DMS53 treated with DMSO at 0.1 percent for 48 hours (cell line): ENCODE measurements at regions not wholly inside any gene's neighbourhood (a gene's known extent, or its start where the extent isn't known, plus 50 kb on each side); places are given as distances from the start of the nearest gene placed in this dataset.
"Not testable (repeated sequence)": the region's sequence is repeated elsewhere in the genome, so short reads cannot be mapped to it uniquely, and the experiment has no call there.

Source experiments
- DNase-seq: peaks from one replicate; lab custom pipeline; 2025; ENCODE audit not compliant: unreplicated experiment; lab: John Stamatoyannopoulos, UW

DNA sequence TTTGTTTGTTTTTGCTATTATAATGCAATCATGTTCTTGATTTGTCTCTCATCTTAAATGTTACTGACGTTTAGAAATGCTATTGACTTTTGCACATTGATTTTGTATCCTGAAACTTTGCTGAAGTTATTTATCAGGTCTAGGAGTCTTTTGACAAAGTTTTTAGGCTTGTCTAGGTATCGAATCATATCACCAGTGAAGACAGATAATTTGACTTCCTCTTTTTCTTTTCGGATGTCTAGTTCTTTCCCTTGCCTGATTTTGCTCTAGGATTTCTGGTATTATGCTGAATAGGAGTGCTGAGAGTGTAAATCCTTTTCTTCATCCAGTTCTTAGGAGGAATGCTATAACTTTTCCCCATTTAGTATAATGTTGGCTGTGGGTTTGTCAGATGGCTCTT is 719.7 kb upstream of the BCHE start:
- no peak for DNase-seq

DNA sequence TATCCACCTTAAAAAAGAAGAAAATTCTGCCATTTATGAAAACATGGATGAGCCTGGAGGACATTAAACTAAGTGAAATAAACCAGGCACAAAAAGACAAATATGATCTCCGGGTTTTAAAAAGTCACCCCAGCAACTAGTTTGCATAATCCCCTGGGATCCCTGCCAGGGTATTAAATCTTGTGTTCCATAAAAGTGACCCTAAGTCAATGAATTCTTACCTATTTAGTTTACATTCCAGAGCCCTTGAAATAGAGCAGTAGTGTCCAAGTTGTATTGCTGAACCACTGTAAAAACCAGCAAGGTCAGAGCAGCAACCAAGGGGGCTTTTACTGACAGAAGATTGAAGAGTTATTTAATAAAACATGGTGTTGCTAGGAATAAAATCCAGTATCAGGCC is 716.8 kb upstream of the BCHE start:
- no peak for DNase-seq

DNA sequence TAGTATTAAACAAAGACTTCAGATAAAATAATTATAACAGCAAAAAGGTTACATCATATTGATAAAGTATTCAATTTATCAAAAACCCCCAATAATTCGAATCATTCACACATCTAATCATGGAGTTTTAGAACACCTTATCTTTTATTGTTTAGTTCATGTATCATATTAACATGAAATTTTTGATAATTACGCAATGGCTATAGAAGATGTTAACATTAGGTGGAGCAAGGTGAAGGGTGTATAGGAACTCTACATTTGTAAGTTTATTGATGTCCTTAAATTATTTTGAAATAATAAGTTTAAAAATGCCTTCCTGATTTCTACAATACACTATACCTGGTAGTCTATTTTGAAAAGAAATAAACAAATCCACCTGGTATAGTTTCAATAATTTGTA is 696.5 kb upstream of the BCHE start:
- no peak for DNase-seq

DNA sequence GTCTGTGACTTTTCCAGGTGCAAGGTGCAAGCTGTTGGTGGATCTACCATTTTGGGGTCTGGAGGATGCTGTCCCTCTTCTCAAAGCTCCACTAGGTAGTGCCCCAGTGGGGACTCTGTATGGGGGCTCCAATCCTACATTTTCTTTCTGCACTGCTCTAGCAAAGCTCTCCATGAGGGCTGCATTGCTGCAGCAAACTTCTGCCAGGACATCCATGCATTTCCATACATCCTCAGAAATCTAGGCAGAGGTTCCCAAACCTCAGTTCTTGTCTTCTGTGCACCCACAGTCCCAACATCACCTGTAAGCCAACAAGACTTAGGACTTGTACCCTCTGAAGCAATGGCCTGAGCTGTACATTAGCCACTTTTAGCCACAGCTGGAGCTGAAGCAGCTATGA is 694.5 kb upstream of the BCHE start:
- no peak for DNase-seq

DNA sequence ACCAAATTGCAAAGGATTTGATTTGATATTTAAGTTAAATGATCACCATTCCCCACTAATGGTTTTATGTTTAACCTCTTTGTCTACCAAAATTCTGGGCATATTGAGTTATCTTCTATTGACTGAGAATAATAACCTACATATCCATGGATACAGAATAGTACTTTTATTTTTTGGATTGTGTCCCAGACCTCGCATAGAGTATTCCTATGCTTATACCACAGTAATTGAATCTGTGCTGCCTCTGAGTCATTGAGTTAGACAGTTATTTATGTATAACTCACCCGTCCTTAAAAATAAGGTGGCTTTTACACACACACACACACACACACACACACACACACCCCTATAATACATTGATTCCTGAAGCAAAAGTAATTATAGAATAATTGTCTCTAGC is 690.1 kb upstream of the BCHE start:
- no peak for DNase-seq

DNA sequence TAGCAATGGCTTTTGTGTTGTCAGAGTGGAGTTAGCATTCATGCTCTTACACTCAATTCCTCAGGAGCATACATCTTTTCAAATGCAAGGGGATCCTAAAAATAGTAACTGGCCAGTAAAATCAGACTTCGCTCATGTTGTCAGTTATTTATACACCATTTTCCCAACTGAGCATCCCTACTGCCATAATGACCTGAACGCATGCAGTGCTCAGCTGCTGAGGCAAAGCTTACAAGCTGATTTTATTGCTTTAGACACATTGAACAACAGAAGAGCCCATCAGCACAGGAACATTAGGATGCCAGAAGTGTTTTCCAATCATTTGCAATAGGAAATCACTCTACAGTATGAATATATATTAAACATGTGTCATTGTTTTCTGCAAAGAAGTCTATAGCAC is 689.7 kb upstream of the BCHE start:
- no peak for DNase-seq

DNA sequence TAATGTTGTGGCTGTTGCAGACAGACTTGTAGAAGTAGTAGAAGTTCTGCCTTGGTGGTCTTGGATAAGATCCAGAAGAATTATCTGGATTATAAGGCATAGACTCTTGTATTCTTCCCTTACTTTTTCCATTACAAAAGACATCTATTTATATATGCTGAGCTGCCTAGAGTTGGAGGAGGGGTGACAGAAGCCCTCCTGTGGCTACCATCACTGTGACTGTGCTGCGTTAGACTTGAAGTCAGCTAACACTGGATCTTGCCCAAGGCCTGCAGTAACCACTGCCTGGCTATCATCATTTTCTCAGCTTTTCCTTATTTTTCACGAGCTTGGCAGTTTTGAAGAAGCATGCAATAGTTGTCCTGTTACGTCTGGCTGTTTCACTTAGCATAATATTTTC is 684.8 kb upstream of the BCHE start:
- no peak for DNase-seq

DNA sequence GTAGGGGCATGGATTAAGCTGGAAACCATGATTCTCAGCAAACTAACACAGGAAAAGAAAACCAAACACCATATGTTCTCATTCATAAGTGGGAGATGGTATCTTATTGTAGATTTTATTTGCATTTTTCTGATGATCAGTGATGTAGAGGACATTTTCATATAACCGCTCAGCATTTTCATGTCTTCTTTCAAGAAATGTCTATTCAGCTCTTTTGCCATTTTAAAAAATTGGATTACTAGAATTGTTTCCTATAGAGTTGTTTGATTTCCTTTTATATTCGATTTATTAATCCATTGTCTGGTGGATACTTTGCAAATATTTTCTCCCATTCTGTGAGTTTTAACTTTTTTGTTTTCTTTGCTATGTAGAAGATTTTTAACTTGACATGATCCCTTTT is 682.2 kb upstream of the BCHE start:
- DNase-seq, result no peak

DNA sequence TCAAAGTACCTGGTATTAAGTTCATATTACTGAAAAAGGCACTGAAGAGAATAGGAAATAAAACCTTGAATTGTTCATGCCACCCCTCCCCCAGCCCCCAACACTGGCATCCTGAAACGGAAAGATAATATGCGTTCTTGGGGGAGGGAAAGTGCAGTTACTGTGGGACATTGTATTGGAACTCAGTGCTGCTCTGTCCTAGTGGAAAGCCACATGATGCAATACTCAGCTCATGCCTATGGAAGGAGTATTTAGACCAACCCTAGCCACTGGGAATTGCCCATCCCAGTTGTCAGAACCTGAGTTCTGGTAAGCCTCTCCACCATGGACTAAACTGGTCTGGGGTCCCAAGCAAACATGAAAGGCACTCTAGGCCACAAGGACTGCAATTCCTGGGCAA is 680.8 kb upstream of the BCHE start:
- no peak for DNase-seq

DNA sequence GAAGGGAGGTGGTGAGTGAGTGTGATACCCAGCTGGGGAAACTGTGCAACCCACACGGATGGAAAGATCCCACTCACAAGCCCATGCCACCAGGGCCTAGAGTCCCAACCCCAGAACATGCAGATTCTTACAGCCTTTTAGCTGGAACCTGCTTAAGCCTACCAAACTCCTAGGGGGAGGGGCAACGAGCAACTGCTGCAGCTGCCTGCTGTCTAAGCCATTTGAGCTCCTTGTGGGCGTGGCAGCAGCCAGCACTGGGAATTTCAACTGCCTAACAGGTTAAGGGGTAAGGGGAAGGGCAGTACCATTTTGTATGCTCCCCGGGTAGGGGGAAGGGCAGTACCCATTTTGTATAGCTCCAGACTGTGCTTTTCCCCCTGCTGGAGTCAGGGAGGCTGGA is 673.2 kb upstream of the BCHE start:
- DNase-seq, result no peak

DNA sequence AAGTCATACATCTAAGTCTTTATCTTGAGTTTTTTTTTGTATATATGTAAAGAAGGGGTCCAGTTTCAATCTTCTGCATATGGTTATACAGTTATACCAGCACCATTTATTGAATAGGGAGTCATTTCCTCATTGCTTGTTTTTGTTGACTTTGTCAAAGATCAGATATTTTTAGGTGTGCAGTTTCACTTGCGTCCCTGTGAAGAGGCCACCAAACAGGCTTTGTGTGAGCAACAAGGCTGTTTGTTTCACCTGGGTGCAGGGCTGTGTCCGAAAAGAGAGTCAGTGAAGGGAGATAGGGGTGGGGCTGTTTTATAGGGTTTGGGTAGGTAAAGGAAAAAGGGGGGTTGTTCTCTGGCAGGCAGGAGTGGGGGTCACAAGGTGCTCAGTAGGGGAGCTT is 663.2 kb upstream of the BCHE start:
- not testable (repeated sequence) for DNase-seq

DNA sequence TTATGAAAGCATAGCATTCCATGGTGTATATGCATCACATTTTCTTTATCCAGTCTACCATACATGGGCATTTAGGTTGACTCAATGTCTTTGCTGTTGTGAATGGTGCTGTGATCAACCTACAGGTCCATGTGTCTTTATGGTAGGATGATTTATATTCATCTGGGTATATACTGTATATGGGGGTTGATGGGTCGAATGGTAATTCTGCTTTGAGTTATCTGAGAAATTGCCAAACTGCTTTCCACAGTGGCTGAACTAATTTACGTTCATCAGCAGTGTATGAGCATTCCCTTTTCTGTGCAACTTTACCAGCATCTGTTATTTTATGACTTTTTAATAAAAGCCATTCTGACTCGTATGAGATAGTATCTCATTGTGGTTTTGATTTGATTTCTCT is 662.4 kb upstream of the BCHE start:
- no peak for DNase-seq

DNA sequence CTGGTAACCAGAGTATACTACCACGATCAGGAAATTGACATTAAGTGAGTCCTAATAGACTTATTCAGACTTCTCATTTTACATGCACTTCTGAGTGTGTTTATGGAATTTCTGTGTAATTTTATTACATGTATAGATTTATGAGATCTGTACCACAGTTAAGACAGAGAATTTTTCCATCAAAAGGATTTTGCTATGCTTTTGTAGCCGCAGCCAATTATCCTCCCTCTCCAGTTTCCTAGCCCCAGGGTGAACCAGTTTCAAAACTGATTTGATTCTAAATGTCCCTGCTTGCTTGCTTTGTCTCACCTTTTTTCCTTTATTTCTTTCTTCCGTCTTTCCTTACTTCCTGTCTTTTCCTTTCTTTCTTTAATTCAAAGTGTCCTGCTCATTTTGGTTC is 661.2 kb upstream of the BCHE start:
- no peak for DNase-seq

DNA sequence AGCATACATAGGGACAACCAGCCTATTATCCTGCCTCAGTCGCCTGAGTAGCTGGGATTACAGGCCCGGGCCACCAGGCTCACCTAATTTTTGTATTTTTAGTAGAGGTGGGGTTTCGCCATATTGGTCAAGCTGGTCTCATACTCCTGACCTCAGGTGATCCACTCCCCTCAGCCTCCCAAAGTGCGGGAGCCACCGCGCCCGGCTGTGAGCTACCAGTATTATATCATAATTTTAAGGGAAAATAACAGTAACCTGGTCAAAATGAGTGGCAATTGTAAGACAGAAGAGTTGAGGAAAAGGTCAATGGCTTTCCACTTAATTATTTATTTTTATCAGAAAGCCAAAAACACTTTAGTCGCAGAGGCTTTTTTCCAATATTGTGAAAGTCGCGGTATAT is 652.6 kb upstream of the BCHE start:
- DNase-seq, result no peak

DNA sequence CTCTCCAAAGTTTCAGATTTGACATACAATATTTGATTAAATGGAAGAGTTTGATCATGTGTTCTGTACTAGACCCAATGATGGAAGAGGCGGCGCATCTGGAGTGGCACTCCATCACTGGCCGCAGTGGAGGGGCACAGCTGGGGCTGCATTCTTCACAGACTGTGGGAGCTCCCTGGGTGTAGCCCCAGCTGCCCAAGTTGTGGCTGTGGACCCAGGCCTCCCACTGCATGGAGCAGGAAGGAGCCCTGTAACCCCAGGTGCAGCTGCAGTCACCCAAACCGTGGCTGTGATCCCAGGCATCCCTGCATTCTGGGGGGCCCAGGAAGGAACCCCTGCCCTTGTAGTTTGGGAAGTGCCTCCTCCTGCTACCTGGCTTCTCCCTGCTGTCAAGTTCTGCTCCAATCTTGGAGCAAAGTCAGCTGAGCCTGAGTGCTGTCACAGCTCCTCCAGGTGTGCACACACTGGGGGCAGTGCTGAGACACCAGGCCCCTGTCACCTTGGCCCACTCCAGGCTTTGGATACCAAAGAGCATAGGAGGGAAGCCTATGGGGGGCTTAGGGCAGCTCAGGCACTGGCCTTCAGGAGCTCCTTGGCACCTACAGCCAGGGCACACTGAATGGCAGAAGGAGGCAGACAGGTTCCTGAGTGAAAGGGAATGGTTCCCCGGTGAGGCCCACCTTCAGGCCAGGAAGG is 651.9 kb upstream of the BCHE start:
- no peak for DNase-seq

DNA sequence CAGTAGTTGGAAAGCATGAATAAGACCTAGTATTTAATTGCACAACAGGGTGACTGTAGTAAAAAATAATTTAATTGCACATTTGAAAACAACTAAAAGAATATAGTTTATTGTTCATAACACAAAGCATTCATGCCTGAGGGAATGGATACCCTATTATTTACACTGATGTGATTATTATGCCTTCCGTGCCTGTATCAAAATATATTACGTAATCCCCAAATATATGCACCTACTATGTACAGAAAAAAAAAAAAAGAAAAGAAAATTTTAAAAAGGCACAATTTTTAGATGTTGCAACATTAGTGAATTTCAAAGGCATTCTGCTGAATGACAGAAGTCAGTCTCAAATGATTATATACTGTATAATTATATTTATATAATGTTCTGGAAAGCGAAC is 647.2 kb upstream of the BCHE start:
- DNase-seq, result no peak

DNA sequence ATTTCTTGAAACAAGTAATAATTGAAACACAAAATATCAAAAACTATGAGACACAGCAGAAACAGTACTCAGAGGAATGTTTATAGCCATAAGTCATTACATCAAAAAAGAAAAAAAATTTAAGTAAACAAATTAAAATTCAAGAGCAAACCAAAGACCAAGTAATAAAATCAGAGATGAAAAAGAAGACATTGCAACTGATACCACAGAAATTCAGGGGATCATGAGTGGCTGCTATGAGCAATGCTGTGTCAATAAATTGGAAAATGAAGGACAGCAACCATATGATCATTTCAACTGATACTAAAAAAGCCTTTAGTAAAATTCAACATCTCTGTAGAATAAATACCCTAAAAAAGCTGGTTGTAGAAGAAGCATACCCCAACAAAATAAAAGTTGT is 644.1 kb upstream of the BCHE start:
- DNase-seq, result no peak

DNA sequence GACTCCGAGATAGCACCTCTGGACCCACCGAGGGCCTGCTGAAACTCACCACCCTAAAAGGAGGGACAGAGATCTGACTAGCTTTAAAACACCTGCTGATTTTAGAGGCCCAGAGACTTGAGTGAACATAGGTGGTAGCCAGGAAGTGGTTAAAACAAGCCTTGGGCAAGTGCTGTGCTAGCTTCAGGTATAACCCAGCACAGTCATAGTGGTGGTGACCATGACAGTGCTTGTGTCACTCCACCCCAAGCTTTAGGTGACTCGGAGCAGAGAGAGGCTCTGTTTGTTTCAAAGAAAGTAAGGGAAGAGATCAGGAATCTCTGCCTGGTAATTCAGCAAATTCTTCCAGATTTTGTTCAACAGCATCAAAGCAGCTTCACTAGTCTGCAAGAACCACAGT is 641.1 kb upstream of the BCHE start:
- DNase-seq, result no peak

DNA sequence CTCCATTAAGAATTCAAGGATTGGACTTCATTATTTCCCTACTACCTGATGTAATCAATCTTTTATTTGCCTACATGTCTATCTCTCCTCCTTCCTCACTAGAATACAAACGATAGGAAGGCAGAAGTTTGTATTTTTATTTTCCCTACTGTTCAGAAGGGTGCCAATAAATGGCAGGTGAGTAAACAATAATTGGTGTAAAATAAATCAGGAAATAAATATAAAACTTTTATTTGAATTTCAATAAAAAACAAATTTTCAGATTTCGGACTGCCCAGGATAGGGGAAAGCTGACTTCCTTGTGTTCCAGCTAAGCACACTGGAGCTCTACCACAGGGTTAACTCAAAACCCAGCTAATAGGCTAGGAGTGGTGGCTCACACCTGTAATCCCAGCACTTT is 636.3 kb upstream of the BCHE start:
- no peak for DNase-seq

DNA sequence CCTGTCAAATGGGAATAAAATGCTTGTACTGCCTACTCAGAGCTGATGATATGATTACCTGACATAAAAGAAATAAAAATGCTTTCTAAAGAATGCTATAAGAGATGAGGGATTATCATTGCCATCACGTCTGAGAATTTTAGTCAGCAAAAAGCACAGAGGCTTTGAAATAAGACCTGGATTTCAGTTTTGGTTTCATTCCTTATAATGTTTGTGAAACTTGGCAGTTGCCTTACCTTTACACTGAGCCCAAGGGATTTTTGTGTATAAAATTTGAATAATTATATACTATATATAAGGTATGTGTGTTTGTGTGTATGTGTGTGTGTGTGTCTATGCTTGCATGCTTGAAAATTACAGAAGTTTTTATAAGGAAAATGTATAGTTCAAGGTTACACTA is 634.8 kb upstream of the BCHE start:
- no peak for DNase-seq

DNA sequence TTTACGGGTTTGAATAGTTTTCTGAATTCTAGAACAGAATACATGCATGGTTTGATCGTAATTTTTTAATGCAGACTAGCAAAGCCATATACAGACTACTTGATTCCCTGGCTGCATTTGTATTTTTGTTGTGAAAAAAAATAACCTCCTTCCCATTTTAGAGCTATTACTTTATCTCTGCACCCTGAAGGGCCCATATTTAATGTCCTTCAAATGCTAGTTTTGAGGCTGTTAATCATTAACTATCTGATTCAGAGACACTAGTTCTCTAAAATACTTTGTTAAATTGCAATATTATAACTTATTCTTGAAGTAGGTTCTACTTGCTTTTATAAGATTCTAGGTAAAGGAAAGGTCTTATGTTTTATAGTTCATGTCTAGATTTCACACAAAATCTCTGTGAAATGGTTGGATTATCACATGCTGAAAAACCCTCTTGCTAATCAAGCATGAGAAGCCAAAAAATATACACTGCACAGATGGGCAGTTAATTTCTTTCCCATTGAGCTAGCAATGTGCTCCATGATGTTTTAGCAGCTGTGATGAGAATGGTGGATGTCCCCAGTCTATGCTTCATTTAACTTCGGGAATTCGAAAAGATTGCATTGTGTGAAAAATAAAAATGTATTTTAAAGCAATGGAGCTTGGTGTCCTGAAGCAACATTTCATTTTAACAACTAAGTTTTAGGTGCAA is 634.0 kb upstream of the BCHE start:
- DNase-seq, result no peak

DNA sequence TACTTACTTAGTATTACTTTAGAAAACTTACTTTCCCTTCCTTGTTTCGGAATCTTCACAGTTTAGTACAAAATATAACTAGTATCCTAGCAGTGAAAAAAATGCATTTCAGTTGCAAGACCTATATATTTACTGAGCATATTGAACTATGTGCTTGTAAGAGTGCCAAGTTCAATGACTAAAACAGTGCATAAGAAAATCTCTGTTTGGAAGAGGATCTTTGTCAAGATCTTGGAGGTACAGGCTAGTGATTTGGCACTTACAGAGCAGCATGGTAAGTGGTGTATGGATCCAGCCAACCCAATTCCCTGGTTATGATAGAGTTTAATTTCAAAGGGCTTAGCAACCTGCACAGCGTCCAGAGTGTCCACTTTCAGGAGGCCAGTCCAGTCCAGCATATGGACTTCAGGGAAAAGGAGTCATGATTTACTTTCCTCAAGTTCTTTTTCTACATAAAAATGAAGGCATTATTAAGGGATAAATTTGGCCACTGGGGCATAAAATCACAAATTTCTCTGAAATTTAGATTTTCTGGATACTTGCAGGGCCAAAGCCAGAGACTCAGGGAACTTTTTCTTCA is 625.8 kb upstream of the BCHE start:
- DNase-seq, result no peak

DNA sequence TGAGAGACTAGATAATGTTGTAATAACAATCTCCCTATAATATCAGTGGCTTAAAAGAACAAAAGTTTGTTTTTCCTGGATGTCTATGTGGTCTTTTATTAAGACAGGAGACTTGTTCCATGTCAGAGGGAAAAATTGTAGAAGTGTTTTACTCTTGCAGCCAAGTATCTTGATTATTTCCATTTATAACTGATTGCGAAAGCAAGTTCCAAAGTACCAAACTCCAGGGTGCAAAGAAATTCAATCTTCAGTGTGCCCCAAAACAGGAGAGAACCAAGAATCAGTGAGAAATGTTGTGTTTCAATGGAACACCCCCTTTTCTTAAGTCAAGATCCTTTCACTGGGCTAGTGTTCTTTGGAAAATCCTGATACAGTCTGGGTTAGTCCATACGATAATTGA is 624.4 kb upstream of the BCHE start:
- DNase-seq, result no peak
